ENCODE measurements at regions not wholly inside any gene's neighbourhood (a gene's known extent, or its start where the extent isn't known, plus 50 kb on each side); places are given as distances from the start of the nearest gene placed in this dataset.

GRCh38 chr2:160869411-160869810, 290.8 kb upstream of the TANK start:
- no peak for TF ChIP-seq CTCF (conservative IDR thresholded peaks at IDR 0.05; ENCODE audit: low read length)
- peak; percentile 100 for DNase-seq (ENCODE audit: low read depth)
- H3K4me3 ChIP-seq (ENCODE audit: low read length) = no peak overlapping the region

- H3K4me3 ChIP-seq (ENCODE audit: low read length) = no peak overlapping the region
- peak; percentile 43 for DNase-seq (ENCODE audit: low read depth)
- TF ChIP-seq CTCF (conservative IDR thresholded peaks at IDR 0.05; ENCODE audit: low read length) = 0 out of 2 replicates have a peak, but pooled peaks have one; percentile 2
Measured at GRCh38 chr2:160870729-160871465, 289.3 kb upstream of the TANK start.

GRCh38 chr2:160871953-160872352, 288.3 kb upstream of the TANK start:
- no peak for TF ChIP-seq CTCF (conservative IDR thresholded peaks at IDR 0.05; ENCODE audit: low read length)
- no peak for DNase-seq (ENCODE audit: low read depth)
- no peak overlapping the region for H3K4me3 ChIP-seq (ENCODE audit: low read length)

- no peak for DNase-seq (ENCODE audit: low read depth)
- TF ChIP-seq CTCF (conservative IDR thresholded peaks at IDR 0.05; ENCODE audit: low read length) = no peak
- H3K4me3 ChIP-seq (ENCODE audit: low read length) = no peak overlapping the region
Measured at GRCh38 chr2:160876029-160876428, 284.2 kb upstream of the TANK start.

GRCh38 chr2:160876765-160877164, 283.5 kb upstream of the TANK start:
- no peak overlapping the region for H3K4me3 ChIP-seq (ENCODE audit: low read length)
- TF ChIP-seq CTCF (conservative IDR thresholded peaks at IDR 0.05; ENCODE audit: low read length) = no peak
- DNase-seq (ENCODE audit: low read depth) = no peak

- DNase-seq (ENCODE audit: low read depth) = no peak
- no peak overlapping the region for H3K4me3 ChIP-seq (ENCODE audit: low read length)
- no peak for TF ChIP-seq CTCF (conservative IDR thresholded peaks at IDR 0.05; ENCODE audit: low read length)
Measured at GRCh38 chr2:160878618-160879017, 281.6 kb upstream of the TANK start.

- no peak for TF ChIP-seq CTCF (conservative IDR thresholded peaks at IDR 0.05; ENCODE audit: low read length)
- H3K4me3 ChIP-seq (ENCODE audit: low read length) = no peak overlapping the region
- no peak for DNase-seq (ENCODE audit: low read depth)
Measured at GRCh38 chr2:160882906-160883305, 277.3 kb upstream of the TANK start.
